Right hindlimb (tissue), 1 donor: ENCODE measurements at regions not wholly inside any gene's neighbourhood (a gene's known extent, or its start where the extent isn't known, plus 50 kb on each side); places are given as distances from the start of the nearest gene placed in this dataset.
"Not testable (repeated sequence)": the region's sequence is repeated elsewhere in the genome, so short reads cannot be mapped to it uniquely, and the experiment has no call there.

Experiments
- DNase-seq: peaks from one replicate; pipeline ENCODE4 v3.0.0-alpha.2; 2018

GRCh38 chr5:127133071-127133470 is 59.8 kb upstream of the C5orf63 start:
- no peak for DNase-seq

DNA sequence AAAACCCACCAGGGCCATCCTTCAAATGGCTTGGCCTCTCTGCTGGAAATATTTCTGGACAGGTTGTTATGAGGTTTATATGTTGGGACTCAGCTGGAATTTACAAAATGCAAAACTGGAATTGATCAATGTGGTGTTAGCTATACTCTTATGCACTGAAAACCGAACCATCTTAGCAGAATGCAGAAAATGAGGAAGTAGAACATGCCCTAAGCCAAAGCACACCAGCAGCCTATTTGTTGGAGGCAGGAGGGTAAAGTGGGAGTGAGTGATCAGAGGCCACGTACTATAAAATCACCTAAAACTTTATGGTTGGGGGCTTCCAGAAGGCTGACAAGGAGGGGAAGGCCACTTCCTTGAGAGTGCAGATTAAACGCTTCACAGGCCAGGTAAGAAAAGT is 63.6 kb upstream of the C5orf63 start:
- no peak for DNase-seq

DNA sequence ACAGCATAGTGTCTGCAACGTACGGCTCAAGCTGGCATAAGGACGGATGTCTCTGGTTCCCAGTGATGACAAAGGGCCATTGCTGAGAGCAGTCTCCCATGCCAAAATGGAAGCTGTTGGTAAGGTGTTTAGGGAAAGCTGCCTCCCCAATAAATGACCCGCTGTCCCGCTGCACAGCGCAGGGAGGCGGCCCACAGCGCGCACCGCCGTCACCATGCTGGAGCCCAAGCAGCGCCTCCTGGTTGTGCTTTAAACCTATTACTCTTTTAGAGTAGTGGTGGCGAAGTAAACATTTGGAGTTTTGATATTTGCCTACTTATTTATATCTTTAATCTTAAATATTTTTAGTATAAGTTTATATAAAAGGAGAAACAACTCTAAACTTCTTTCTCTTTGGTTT is 70.4 kb upstream of the C5orf63 start:
- DNase-seq, result no peak

- no peak for DNase-seq
Observed at GRCh38 chr5:127153031-127153430, 79.7 kb upstream of the C5orf63 start.

- no peak for DNase-seq
Observed at GRCh38 chr5:127153521-127153920, 80.2 kb upstream of the C5orf63 start.

GRCh38 chr5:127163750-127164149 is 90.4 kb upstream of the C5orf63 start:
- no peak for DNase-seq

- DNase-seq, result no peak
Observed at GRCh38 chr5:127170918-127171600, 97.8 kb upstream of the C5orf63 start.

DNA sequence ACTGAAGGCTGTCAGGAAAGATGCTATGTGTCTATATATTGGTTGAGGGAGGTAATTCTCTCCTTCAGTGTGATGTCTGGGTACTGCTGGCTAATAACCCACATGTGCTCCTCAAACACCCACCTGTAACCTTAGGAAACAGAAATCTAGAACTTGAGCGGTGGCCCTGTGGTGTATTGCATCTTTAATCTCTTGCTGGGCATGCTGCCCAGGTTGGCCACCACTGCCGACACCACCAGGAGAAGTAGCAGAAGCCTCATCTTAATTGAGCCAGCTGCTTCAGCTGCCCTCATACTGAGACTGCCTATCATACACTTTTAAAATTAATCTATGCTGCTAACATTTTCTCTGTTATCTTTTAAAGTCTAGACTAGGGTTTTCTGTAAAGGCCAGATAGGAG is 103.5 kb upstream of the C5orf63 start:
- DNase-seq, result no peak

DNA sequence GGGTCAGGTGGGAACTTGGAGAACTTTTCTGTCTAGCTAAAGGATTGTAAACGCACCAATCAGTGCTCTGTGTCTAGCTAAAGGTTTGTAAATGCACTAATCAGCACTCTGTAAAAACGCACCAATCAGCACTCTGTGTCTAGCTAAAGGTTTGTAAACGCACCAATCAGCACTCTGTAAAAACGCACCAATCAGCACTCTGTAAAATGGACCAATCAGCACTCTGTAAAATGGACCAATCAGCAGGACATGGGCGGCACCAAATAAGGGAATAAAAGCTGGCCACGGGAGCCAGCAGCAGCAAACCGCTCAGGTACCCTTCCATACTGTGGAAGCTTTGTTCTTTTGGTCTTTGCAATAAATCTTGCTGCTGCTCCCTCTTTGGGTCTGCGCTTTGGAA is 108.0 kb upstream of the MEGF10 start:
- DNase-seq, result not testable (repeated sequence)

GRCh38 chr5:127183332-127183731 is 107.3 kb upstream of the MEGF10 start:
- DNase-seq, result no peak

- peak; percentile 53 for DNase-seq
Observed at GRCh38 chr5:127184851-127185250, 105.7 kb upstream of the MEGF10 start.

GRCh38 chr5:127186657-127187056 is 103.9 kb upstream of the MEGF10 start:
- no peak for DNase-seq

DNA sequence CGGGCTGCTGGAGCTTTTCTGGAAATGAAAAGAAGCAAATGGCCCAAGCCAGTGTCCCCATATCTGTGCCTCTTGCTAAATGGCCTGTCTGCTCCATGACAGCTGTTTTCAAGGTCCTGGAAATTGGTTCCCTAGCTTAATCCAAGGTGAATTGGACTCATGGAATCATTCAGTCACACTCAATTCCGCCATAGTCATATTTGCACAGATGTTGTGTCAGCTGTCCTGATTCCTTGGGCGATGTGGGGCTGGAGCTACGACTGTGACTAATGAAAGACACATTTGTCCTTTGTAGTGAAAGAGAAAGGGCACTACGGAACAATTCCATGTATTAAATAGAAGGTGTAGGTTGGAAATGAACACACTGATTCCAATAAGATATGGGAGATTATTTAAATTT is 102.9 kb upstream of the MEGF10 start:
- DNase-seq, result peak; percentile 36

DNA sequence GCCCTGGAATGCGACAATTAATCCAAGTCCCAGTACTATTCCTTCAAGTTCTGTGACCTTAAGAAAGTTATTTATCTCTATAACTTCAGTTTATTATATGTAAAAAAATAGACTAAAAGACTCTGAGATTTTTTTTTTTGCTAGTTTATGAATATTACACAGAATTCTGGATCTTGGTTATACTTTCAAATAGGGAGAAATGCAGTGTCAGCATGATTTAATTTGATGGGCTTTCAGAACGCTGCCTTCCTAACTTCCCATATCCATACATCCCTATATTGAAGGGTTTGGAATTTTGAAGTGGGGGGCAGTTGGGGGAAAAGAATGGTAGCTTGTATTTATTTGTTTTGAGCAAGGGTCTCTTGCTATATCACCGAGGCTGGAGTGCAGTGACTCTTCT is 98.4 kb upstream of the MEGF10 start:
- no peak for DNase-seq

DNA sequence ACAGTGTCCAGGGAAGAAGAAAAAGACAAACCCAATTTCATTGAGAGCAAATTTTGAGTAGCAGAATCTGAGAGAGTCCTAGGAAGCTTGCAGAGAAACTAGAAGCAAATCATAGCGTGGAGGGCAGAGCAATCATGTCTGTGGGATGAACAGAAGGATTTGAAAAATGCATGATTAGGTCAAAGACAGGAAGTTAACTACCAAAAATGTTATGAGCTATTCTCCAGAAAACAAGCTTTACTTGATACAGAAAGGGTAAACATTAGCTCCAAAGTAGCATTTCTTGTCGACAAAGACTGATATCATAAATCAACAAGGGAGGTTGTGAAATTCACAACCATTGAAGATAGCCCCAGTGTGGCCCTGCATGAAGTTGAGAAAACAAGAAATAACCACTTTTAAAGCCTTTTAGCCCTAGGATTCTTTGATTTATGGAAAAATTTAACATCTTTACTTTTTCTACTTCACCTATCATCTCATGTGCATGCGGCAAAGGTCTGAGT is 97.7 kb upstream of the MEGF10 start:
- DNase-seq, result no peak

DNA sequence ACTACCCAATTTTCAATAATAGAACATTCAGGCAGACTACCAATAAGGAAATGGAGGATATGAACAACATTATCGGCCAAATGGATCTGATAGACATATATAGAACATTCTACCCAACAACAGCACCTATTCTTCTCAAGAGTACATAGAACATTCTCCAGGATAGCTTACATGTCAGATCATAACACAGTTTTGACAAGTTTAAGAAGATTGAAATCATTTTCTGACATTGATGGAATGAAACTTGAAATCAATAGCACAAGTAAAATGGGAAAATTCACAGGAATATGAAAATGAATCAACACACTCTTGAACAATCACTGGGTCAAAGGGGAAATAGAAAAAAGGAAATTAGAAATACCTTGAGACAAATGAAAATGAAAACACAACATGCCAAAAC is 94.6 kb upstream of the MEGF10 start:
- DNase-seq, result no peak

- DNase-seq, result not testable (repeated sequence)
Observed at GRCh38 chr5:127197402-127198167, 93.0 kb upstream of the MEGF10 start.

- not testable (repeated sequence) for DNase-seq
Observed at GRCh38 chr5:127202738-127203137, 87.9 kb upstream of the MEGF10 start.

DNA sequence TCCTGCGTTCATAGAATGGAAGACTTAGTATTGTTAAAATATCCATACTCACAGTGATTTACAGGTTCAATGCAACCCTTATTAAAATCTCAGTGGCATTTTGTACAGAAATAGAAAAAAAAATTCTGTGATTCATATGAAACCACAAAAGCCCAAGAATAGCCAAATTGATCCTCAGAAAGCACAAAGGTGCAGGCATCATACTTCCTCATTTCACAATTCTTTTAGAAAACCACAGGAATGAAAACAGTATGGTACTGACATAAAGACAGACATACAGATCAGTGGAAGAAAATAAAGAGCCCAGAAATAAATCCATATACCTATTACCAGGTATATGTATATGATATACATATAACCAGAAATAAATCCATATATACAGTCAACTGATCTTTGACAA is 86.8 kb upstream of the MEGF10 start:
- no peak for DNase-seq

GRCh38 chr5:127205147-127205546 is 85.4 kb upstream of the MEGF10 start:
- no peak for DNase-seq

DNA sequence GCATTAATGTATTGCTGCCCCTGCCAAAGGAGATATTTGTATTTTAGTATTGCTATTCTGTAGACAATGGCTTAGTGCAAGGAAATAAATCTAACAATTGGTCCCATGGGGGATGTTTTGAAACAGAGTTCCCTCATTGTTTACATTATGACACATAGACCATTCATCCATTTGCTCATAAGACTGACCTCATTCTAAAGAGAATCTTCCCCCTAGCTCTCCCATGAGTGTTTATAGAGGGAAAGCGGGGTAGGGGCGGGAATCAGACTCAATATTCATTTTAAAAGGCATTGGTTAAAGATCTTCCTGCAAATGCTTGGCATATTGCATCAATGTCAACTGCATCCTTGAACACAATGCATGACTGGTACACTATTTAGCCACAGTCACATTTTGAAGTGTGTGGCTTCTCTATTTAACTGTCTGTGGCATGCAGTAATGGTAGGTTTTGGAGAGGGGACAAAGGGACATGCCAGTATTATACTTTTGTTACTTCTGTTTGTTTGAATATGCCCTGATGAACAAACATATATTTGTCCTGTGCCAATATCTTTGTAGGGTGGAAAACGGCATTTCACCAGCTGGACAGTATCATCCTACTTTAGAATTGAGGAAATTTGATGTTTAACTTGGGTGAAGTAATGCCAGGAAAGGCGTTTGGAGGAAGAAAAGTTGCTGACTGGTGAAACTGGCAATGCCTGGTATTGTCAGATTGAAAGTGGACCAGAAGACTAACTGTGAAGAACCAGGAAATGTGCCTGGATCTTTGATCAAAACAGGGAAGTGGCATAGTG is 84.1 kb upstream of the MEGF10 start:
- DNase-seq, result no peak

GRCh38 chr5:127210042-127210441 is 80.6 kb upstream of the MEGF10 start:
- DNase-seq, result no peak

GRCh38 chr5:127213231-127213630 is 77.4 kb upstream of the MEGF10 start:
- no peak for DNase-seq

DNA sequence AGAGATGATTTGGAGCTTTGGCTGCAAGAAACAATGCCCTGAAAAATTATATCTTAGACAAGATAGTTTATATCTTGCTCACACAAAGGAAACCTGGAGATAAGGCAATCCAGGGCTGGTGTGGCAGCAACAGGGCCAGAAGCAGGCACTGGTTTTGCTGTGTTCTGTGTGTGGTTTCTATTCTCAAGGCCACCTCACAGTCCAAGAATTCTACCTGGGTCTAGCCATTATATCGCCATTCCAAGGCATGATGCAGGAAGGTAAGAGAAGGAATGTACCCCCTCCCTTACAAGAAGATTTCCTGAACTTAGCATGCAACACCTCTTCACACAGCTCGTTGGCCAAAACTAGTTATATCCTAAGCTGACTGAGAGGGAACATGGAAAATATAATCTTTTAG is 74.5 kb upstream of the MEGF10 start:
- no peak for DNase-seq
